OCI-LY3 (cell line): ENCODE measurements at regions not wholly inside any gene's neighbourhood (a gene's known extent, or its start where the extent isn't known, plus 50 kb on each side); places are given as distances from the start of the nearest gene placed in this dataset.

Source experiments
- CTCF ChIP-seq: fragments of 200-600, 300-600 bp; sonication (generic); IDR thresholded peaks from 2 replicates; pipeline ENCODE4 v1.5.1; 2014; ENCODE audit warnings: antibody characterized with exemption, low read length, low read depth
- EZH2phosphoT487 ChIP-seq: fragments of 200-600 bp; shearing (Covaris generic); IDR thresholded peaks from 2 replicates; pipeline ENCODE4 v1.6.1; 2018; ENCODE audit warnings: antibody characterized with exemption, mixed run types, low read depth

- TF ChIP-seq CTCF = no peak
- no peak for TF ChIP-seq EZH2phosphoT487
These were observed 179.6 kb upstream of the CXorf51A start for GRCh38 chrX:146994163-146994562.
